ENCODE measurements at regions not wholly inside any gene's neighbourhood (a gene's known extent, or its start where the extent isn't known, plus 50 kb on each side); places are given as distances from the start of the nearest gene placed in this dataset.

DNA sequence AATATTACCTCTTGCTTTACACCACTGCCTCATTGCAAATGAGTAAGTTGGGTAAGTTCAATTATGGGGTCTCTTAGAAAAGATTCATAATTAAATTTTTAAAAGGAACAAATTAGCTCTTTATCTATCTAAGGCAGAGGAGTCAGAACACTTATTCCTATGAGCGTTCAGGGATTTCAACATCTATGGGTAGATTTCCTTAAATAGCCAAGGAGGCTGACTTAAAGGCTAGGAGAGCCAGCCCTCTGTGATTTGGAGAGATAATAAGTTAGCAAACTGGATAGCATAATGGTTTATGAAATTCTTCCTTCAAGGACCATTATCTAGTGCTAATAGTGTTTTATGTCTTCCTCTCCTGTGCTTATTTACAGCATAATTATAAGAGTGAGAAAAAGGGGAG is 387.7 kb downstream of the STK39 start:
- TF ChIP-seq, protein P1, sequence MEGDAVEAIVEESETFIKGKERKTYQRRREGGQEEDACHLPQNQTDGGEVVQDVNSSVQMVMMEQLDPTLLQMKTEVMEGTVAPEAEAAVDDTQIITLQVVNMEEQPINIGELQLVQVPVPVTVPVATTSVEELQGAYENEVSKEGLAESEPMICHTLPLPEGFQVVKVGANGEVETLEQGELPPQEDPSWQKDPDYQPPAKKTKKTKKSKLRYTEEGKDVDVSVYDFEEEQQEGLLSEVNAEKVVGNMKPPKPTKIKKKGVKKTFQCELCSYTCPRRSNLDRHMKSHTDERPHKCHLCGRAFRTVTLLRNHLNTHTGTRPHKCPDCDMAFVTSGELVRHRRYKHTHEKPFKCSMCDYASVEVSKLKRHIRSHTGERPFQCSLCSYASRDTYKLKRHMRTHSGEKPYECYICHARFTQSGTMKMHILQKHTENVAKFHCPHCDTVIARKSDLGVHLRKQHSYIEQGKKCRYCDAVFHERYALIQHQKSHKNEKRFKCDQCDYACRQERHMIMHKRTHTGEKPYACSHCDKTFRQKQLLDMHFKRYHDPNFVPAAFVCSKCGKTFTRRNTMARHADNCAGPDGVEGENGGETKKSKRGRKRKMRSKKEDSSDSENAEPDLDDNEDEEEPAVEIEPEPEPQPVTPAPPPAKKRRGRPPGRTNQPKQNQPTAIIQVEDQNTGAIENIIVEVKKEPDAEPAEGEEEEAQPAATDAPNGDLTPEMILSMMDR (IDR thresholded peaks at IDR 0.05), result no peak
- no peak for TF ChIP-seq POLR2AphosphoS5 (IDR thresholded peaks at IDR 0.05)
- no peak for TF ChIP-seq POLR2A (IDR thresholded peaks at IDR 0.05)
- no peak for TF ChIP-seq EP300 (IDR thresholded peaks at IDR 0.05)
